Right renal cortex interstitium (tissue), 3 donors: ENCODE measurements at regions not wholly inside any gene's neighbourhood (a gene's known extent, or its start where the extent isn't known, plus 50 kb on each side); places are given as distances from the start of the nearest gene placed in this dataset.
"Not testable (repeated sequence)": the region's sequence is repeated elsewhere in the genome, so short reads cannot be mapped to it uniquely, and the experiment has no call there.

Experiments used
- DNase-seq, 3 donors: peaks; one replicate each; pipeline ENCODE4 v3.0.0-alpha.2; 2013; ENCODE audit warnings: low read depth in 3 of 3, low spot score in 2 of 3

GRCh38 chr9:78707080-78707479 lies 410.2 kb downstream of the PSAT1 start:
- DNase-seq, result no peak

GRCh38 chr9:78707481-78707991 lies 410.6 kb downstream of the PSAT1 start:
- no peak for DNase-seq

GRCh38 chr9:78712903-78713613 lies 416.1 kb downstream of the PSAT1 start:
- DNase-seq, result no peak

- DNase-seq, result no peak
Measured at GRCh38 chr9:78713614-78714405, 416.9 kb downstream of the PSAT1 start.

- no peak for DNase-seq
Measured at GRCh38 chr9:78714576-78714975, 417.7 kb downstream of the PSAT1 start.

GRCh38 chr9:78719029-78719428 lies 422.1 kb downstream of the PSAT1 start:
- DNase-seq, result not testable (repeated sequence)

GRCh38 chr9:78724896-78725295 lies 428.0 kb downstream of the PSAT1 start:
- DNase-seq, result no peak

GRCh38 chr9:78725503-78725902 lies 428.6 kb downstream of the PSAT1 start:
- no peak for DNase-seq

GRCh38 chr9:78745331-78745730 lies 448.4 kb downstream of the PSAT1 start:
- no peak for DNase-seq

- no peak for DNase-seq
Measured at GRCh38 chr9:78746010-78746409, 449.1 kb downstream of the PSAT1 start.

GRCh38 chr9:78753039-78753438 lies 456.1 kb downstream of the PSAT1 start:
- DNase-seq, result no peak

- no peak for DNase-seq
Measured at GRCh38 chr9:78756813-78757510, 460.0 kb downstream of the PSAT1 start.

GRCh38 chr9:78763424-78763823 lies 466.5 kb downstream of the PSAT1 start:
- DNase-seq, result no peak

GRCh38 chr9:78765861-78766260 lies 468.9 kb downstream of the PSAT1 start:
- DNase-seq, result no peak

- DNase-seq, result no peak
Measured at GRCh38 chr9:78767490-78767889, 470.6 kb downstream of the PSAT1 start.

- no peak for DNase-seq
Measured at GRCh38 chr9:78769690-78770089, 472.8 kb downstream of the PSAT1 start.

GRCh38 chr9:78775211-78775610 lies 478.3 kb downstream of the PSAT1 start:
- no peak for DNase-seq

GRCh38 chr9:78775696-78776295 lies 478.9 kb downstream of the PSAT1 start:
- DNase-seq, result no peak

GRCh38 chr9:78777747-78778146 lies 480.8 kb downstream of the PSAT1 start:
- DNase-seq, result no peak

GRCh38 chr9:78778318-78778717 lies 481.4 kb downstream of the PSAT1 start:
- no peak for DNase-seq

- DNase-seq, result no peak
Measured at GRCh38 chr9:78778861-78779374, 482.0 kb downstream of the PSAT1 start.
